Neuronal stem cell (in vitro differentiated cells): ENCODE measurements at regions not wholly inside any gene's neighbourhood (a gene's known extent, or its start where the extent isn't known, plus 50 kb on each side); places are given as distances from the start of the nearest gene placed in this dataset.

Experiments used
- DNase-seq: peaks from one replicate; pipeline ENCODE4 v3.0.0-alpha.2; 2013; ENCODE audit warnings: low spot score
- H2AFZ ChIP-seq: one replicate; pipeline ENCODE4 v1.6.1; 2013; ENCODE audit warnings: mild to moderate bottlenecking, low read length, inconsistent platforms
- H2AK5ac ChIP-seq: 2 replicates; pipeline ENCODE4 v1.6.1; 2013; ENCODE audit warnings: low read depth, mild to moderate bottlenecking, inconsistent platforms, low read length, moderate library complexity, mixed read lengths
- H2BK120ac ChIP-seq: 2 replicates; pipeline ENCODE4 v1.6.1; 2013; ENCODE audit warnings: low read depth, mild to moderate bottlenecking, inconsistent platforms, low read length, moderate library complexity, mixed read lengths
- H2BK12ac ChIP-seq: one replicate; pipeline ENCODE4 v1.6.1; 2013; ENCODE audit warnings: low read length, inconsistent platforms
- H2BK15ac ChIP-seq: 2 replicates; pipeline ENCODE4 v1.6.1; 2013; ENCODE audit warnings: mild to moderate bottlenecking, low read length, inconsistent platforms, mixed read lengths
- H2BK5ac ChIP-seq: one replicate; pipeline ENCODE4 v1.6.1; 2013; ENCODE audit warnings: inconsistent platforms, mild to moderate bottlenecking, low read length, moderate library complexity
- H3K14ac ChIP-seq: one replicate; pipeline ENCODE4 v1.6.1; 2013; ENCODE audit warnings: low read length, inconsistent platforms
- H3K18ac ChIP-seq: 2 replicates; pipeline ENCODE4 v1.6.1; 2013; ENCODE audit warnings: low read length, inconsistent platforms
- H3K23ac ChIP-seq: 2 replicates; pipeline ENCODE4 v1.6.1; 2013; ENCODE audit warnings: low read depth, mild to moderate bottlenecking, mixed read lengths, low read length, inconsistent platforms; ENCODE audit not compliant: poor library complexity
- H3K27ac ChIP-seq: replicated peaks from 3 replicates; pipeline ENCODE4 v1.5.1; 2013; ENCODE audit warnings: low read length, inconsistent platforms
- H3K27me3 ChIP-seq, 3 experiments: 2 replicates each; pipeline ENCODE4 v1.6.1; 2013; ENCODE audit warnings: low read length in 3 of 3, mild to moderate bottlenecking in 2 of 3, inconsistent platforms in 1 of 3, low read depth in 1 of 3, mixed read lengths in 1 of 3, moderate library complexity in 1 of 3; ENCODE audit not compliant: control insufficient read depth in 3 of 3, insufficient read depth in 3 of 3
- H3K36me3 ChIP-seq, 2 donors: replicated peaks in 1 of 2; 2 replicates each; pipeline ENCODE4 v1.6.1; 2013; ENCODE audit warnings: low read length in 2 of 2; ENCODE audit not compliant: control insufficient read depth in 2 of 2, insufficient read depth in 2 of 2
- H3K4ac ChIP-seq: 2 replicates; pipeline ENCODE4 v1.6.1; 2013; ENCODE audit warnings: inconsistent platforms, mild to moderate bottlenecking, low read length, moderate library complexity
- H3K4me1 ChIP-seq, 2 donors: 1 replicate in 1 of 2; 2 replicates in 1 of 2; pipeline ENCODE4 v1.6.1; 2013; ENCODE audit warnings: low read length in 2 of 2, low read depth in 1 of 2; ENCODE audit not compliant: control insufficient read depth in 2 of 2, insufficient read depth in 1 of 2
- H3K4me2 ChIP-seq: one replicate; pipeline ENCODE4 v1.6.1; 2013; ENCODE audit warnings: mild to moderate bottlenecking, low read length, inconsistent platforms; ENCODE audit not compliant: insufficient read depth, poor library complexity, severe bottlenecking
- H3K4me3 ChIP-seq, 2 donors: 2 replicates each; pipeline ENCODE4 v1.5.1; 2013; ENCODE audit warnings: low read length in 2 of 2, mild to moderate bottlenecking in 2 of 2, inconsistent platforms in 1 of 2, moderate library complexity in 1 of 2
- H3K79me1 ChIP-seq: one replicate; pipeline ENCODE4 v1.6.1; 2013; ENCODE audit warnings: low read depth, mild to moderate bottlenecking, inconsistent platforms, low read length, moderate library complexity
- H3K9ac ChIP-seq: one replicate; pipeline ENCODE4 v1.6.1; 2013; ENCODE audit warnings: mild to moderate bottlenecking, low read depth, low read length, inconsistent platforms; ENCODE audit not compliant: poor library complexity
- H3K9me3 ChIP-seq, 2 donors: replicated peaks in 1 of 2; 2 replicates each; pipeline versions ENCODE3 to v1.6.1; 2013; ENCODE audit warnings: low read length in 2 of 2, mild to moderate bottlenecking in 2 of 2, inconsistent platforms in 1 of 2, low read depth in 1 of 2, mixed read lengths in 1 of 2, moderate library complexity in 1 of 2; ENCODE audit not compliant: control insufficient read depth in 2 of 2, insufficient read depth in 1 of 2
- H4K8ac ChIP-seq: one replicate; pipeline ENCODE4 v1.6.1; 2013; ENCODE audit warnings: low read depth, mild to moderate bottlenecking, inconsistent platforms, low read length, moderate library complexity
- H4K91ac ChIP-seq: one replicate; pipeline ENCODE4 v1.6.1; 2013; ENCODE audit warnings: low read length, low read depth, mild to moderate bottlenecking, inconsistent platforms; ENCODE audit not compliant: poor library complexity
- WGBS, 2 donors: extraction: QIAGEN DNeasy Blood & Tissue Kit; methylation state at CpG; one replicate each; pipeline ENCODE4 v1.1.7; 2013; ENCODE audit warnings: missing lambda C conversion rate in 2 of 2, mixed read lengths in 1 of 2; ENCODE audit not compliant: insufficient read length in 2 of 2, insufficient replicate concordance in 1 of 2; ENCODE audit errors: extremely low coverage in 2 of 2; 5-methylcytosine and 5-hydroxymethylcytosine counted together

GRCh38 chr9:113788616-113789330 is 87.3 kb upstream of the ZNF618 start:
- Histone ChIP-seq H2BK5ac (no peak overlapping the region), H3K4me2 (no peak overlapping the region), H2BK120ac (no peak overlapping the region), H4K91ac (no peak overlapping the region), H3K4me1 (peaks cover 0 to 3% of the 10 kb centered on the region in 2 donors), H3K14ac (no peak overlapping the region), H3K23ac (no peak overlapping the region), H4K8ac (no peak overlapping the region), H3K36me3 (no peaks in the 10 kb centered on the region), H3K18ac (no peak overlapping the region), H3K79me1 (no peaks in the 10 kb centered on the region), H2BK12ac (no peak overlapping the region), H2AK5ac (no peak overlapping the region), H3K9me3 (peaks cover 0 to 2% of the 10 kb centered on the region in 2 donors), H3K4me3 (no peak overlapping the region), H2BK15ac (no peak overlapping the region), H3K4ac (no peak overlapping the region), H3K9ac (no peak overlapping the region), H3K27me3 (peaks cover 0 to 30% (median 0%) of the 10 kb centered on the region in 3 experiments), H2AFZ (no peak overlapping the region), H3K27ac (no peak overlapping the region)
- WGBS, 2 donors: no CpG with 5 or more reads among the region's 10 CpGs
- DNase-seq: no peak

DNA sequence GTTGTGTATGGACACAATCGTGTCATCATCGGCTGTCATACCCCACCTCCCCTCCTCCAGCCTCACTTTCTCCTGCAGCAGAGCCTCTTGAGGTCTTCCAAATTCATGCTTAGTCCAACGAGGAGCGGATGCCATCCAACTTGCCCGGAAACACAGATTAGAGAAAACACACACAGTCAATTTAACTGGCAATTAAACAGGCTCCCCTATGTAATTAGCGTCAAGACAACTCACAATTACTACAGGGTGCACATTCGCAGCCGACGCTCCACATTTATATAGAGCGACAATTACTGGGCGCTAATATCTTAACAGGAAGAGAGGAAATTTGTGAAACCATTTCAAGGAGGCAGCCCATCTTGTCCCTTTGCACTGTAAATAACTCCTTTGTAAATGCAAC is 86.0 kb upstream of the ZNF618 start:
- Histone ChIP-seq H3K27me3 (peaks cover 0 to 22% (median 0%) of the 10 kb centered on the region in 3 experiments), H3K9me3 (peaks cover 0 to 2% of the 10 kb centered on the region in 2 donors), H3K18ac (no peak overlapping the region), H3K79me1 (no peaks in the 10 kb centered on the region), H3K23ac (no peak overlapping the region), H2BK12ac (no peak overlapping the region), H3K36me3 (no peaks in the 10 kb centered on the region), H2AFZ (no peak overlapping the region), H3K9ac (no peak overlapping the region), H2AK5ac (no peak overlapping the region), H3K4me3 (no peak overlapping the region), H3K4me2 (no peak overlapping the region), H2BK15ac (no peak overlapping the region), H3K14ac (no peak overlapping the region), H4K8ac (no peak overlapping the region), H3K4ac (no peak overlapping the region), H2BK5ac (no peak overlapping the region), H4K91ac (no peak overlapping the region), H3K27ac (no peak overlapping the region), H3K4me1 (peaks cover 0 to 3% of the 10 kb centered on the region in 2 donors), H2BK120ac (no peak overlapping the region)
- WGBS, 2 donors: no CpG with 5 or more reads among the region's 11 CpGs
- no peak for DNase-seq

GRCh38 chr9:113793558-113793957 is 82.6 kb upstream of the ZNF618 start:
- H3K4me1 ChIP-seq: no peaks in the 10 kb centered on the region
- H3K27ac ChIP-seq: no peak overlapping the region
- no peak overlapping the region for H3K18ac ChIP-seq
- H3K4me2 ChIP-seq: no peak overlapping the region
- H2BK120ac ChIP-seq: no peak overlapping the region
- peaks cover 0 to 6% (median 0%) of the 10 kb centered on the region in 3 experiments for H3K27me3 ChIP-seq
- H2BK12ac ChIP-seq: no peak overlapping the region
- no peaks in the 10 kb centered on the region for H3K79me1 ChIP-seq
- DNase-seq: no peak
- no peak overlapping the region for H3K4me3 ChIP-seq
- H4K91ac ChIP-seq: no peak overlapping the region
- H4K8ac ChIP-seq: no peak overlapping the region
- no CpG with 5 or more reads among the region's 9 CpGs for WGBS, 2 donors
- H3K36me3 ChIP-seq: no peaks in the 10 kb centered on the region
- no peak overlapping the region for H3K4ac ChIP-seq
- no peak overlapping the region for H2AFZ ChIP-seq
- no peak overlapping the region for H3K9ac ChIP-seq
- H2BK15ac ChIP-seq: no peak overlapping the region
- H2BK5ac ChIP-seq: no peak overlapping the region
- no peak overlapping the region for H3K23ac ChIP-seq
- H2AK5ac ChIP-seq: no peak overlapping the region
- peaks cover 0 to 2% of the 10 kb centered on the region in 2 donors for H3K9me3 ChIP-seq
- no peak overlapping the region for H3K14ac ChIP-seq

DNA sequence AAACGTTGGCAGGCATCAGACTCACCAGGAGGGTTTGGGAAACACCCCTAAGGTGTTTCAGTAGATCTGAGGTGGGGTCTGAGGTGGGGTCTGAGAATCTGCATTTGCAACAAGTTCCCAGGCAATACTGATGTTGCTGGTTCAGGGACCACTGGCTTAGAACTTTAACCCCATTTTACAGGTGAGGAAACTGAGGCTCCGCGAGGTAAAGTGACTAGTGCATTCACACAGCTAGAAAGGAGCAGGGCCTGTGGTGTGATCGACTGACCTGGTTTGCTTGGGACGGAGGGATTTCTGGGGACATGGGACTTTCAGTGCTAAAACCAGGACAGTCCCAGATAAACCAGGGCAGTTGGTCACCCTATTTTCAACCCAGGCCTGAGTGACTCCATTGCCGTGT is 81.4 kb upstream of the ZNF618 start:
- Histone ChIP-seq H3K27ac (no peak overlapping the region), H3K9me3 (peaks cover 0 to 2% of the 10 kb centered on the region in 2 donors), H4K8ac (no peak overlapping the region), H3K14ac (no peak overlapping the region), H2BK12ac (no peak overlapping the region), H3K27me3 (peaks cover 0 to 3% (median 0%) of the 10 kb centered on the region in 3 experiments), H4K91ac (no peak overlapping the region), H3K79me1 (no peaks in the 10 kb centered on the region), H2BK120ac (no peak overlapping the region), H3K4me2 (no peak overlapping the region), H3K9ac (no peak overlapping the region), H3K36me3 (no peaks in the 10 kb centered on the region), H3K4me1 (no peaks in the 10 kb centered on the region), H3K18ac (no peak overlapping the region), H2BK5ac (no peak overlapping the region), H2AFZ (no peak overlapping the region), H3K4me3 (no peak overlapping the region), H2AK5ac (no peak overlapping the region), H2BK15ac (no peak overlapping the region), H3K4ac (no peak overlapping the region), H3K23ac (no peak overlapping the region)
- DNase-seq: no peak
- WGBS, 2 donors: no CpG with 5 or more reads among the region's 6 CpGs
